Colonic mucosa (tissue), 4 donors: ENCODE measurements at regions not wholly inside any gene's neighbourhood (a gene's known extent, or its start where the extent isn't known, plus 50 kb on each side); places are given as distances from the start of the nearest gene placed in this dataset.

Source experiments
- DNase-seq: peaks from one replicate; pipeline ENCODE4 v3.0.0-alpha.2; 2020
- H3K27ac ChIP-seq: fragments of 200-600 bp; one replicate; pipeline ENCODE4 v1.8.0; 2021
- H3K27me3 ChIP-seq: fragments of 200-600 bp; one replicate; pipeline ENCODE4 v1.8.0; 2021
- H3K36me3 ChIP-seq: fragments of 200-600 bp; one replicate; pipeline ENCODE4 v1.8.0; 2021
- H3K4me1 ChIP-seq: fragments of 200-600 bp; one replicate; pipeline ENCODE4 v1.8.0; 2021; ENCODE audit warnings: mild to moderate bottlenecking
- H3K4me3 ChIP-seq: fragments of 200-600 bp; one replicate; pipeline ENCODE4 v1.8.0; 2021
- H3K9ac ChIP-seq, 2 donors: one replicate each; pipeline ENCODE4 v1.7.0; 2013; ENCODE audit warnings: control low read depth in 2 of 2, low read depth in 2 of 2, low read length in 2 of 2
- H3K9me3 ChIP-seq: fragments of 200-600 bp; one replicate; pipeline ENCODE4 v1.8.0; 2021
- intact Hi-C: fragments of 100-400 bp; cut with DNase I; formaldehyde crosslinking; loops from one replicate; pipeline ENCODE4 v1.14.1; 2022
- TF ChIP-seq, protein P1 (sequence below): fragments of 200-600 bp; IDR thresholded peaks from one replicate; pipeline ENCODE4 v1.8.0; 2022; ENCODE audit warnings: antibody characterized with exemption, mild to moderate bottlenecking
- donor health status: healthy.
- donor health status: DM: no; HTN: no; CAD: no.
- donor health status: DM: no; HTN: no; CAD: no.

DNA sequence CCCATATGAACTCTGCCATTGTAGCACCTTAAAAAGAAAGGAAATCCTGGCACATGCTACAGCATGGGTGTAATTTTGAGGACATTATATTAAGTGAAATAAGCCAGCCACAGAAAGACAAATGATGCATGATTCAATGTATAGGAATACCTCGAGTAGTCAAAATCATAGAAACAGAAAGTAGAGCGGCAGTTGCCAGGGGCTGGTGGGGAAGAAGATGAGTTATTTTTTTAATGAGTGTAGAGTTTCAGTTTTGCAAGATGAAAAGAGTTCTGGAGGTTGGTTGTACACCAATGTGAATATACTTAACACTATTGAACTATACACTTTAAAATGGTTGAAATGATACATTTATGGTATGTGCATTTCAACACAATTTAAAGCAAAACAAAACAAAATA is 133.0 kb downstream of the ZDHHC21 start:
- TF ChIP-seq, protein P1, sequence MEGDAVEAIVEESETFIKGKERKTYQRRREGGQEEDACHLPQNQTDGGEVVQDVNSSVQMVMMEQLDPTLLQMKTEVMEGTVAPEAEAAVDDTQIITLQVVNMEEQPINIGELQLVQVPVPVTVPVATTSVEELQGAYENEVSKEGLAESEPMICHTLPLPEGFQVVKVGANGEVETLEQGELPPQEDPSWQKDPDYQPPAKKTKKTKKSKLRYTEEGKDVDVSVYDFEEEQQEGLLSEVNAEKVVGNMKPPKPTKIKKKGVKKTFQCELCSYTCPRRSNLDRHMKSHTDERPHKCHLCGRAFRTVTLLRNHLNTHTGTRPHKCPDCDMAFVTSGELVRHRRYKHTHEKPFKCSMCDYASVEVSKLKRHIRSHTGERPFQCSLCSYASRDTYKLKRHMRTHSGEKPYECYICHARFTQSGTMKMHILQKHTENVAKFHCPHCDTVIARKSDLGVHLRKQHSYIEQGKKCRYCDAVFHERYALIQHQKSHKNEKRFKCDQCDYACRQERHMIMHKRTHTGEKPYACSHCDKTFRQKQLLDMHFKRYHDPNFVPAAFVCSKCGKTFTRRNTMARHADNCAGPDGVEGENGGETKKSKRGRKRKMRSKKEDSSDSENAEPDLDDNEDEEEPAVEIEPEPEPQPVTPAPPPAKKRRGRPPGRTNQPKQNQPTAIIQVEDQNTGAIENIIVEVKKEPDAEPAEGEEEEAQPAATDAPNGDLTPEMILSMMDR: no peak
- DNase-seq: no peak
- Histone ChIP-seq H3K27me3 (no peaks in the 10 kb centered on the region), H3K9ac (no peak overlapping the region), H3K27ac (no peak overlapping the region), H3K4me1 (no peaks in the 10 kb centered on the region), H3K4me3 (no peak overlapping the region), H3K36me3 (no peaks in the 10 kb centered on the region), H3K9me3 (no peaks in the 10 kb centered on the region)
- intact Hi-C loops: no loop called here

DNA sequence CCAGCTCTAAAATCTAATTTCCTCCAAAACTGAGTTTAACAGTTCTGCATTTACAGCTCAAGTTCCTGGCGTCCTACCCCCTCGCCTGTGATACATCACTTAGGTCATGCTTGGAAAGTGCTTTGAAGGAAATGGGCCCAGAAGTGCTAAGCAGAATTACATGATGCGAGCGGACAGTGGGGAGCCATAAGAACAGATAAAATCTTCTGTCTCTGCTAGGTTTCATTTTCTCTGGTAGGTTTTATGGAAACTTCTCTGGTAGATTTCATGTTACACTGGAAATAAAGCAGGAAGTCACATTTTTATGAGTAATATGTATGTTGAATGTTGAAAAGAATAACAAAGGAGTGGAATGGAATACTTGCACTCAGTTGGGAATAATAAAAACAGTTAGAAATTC is 138.3 kb downstream of the ZDHHC21 start:
- H3K9ac ChIP-seq: no peak overlapping the region
- no peak for DNase-seq
- H3K9me3 ChIP-seq: no peaks in the 10 kb centered on the region
- TF ChIP-seq, protein P1: no peak
- no peaks in the 10 kb centered on the region for H3K27me3 ChIP-seq
- no peak overlapping the region for H3K27ac ChIP-seq
- no peak overlapping the region for H3K4me3 ChIP-seq
- no peaks in the 10 kb centered on the region for H3K4me1 ChIP-seq
- no peaks in the 10 kb centered on the region for H3K36me3 ChIP-seq
- intact Hi-C loops: no loop called here

DNA sequence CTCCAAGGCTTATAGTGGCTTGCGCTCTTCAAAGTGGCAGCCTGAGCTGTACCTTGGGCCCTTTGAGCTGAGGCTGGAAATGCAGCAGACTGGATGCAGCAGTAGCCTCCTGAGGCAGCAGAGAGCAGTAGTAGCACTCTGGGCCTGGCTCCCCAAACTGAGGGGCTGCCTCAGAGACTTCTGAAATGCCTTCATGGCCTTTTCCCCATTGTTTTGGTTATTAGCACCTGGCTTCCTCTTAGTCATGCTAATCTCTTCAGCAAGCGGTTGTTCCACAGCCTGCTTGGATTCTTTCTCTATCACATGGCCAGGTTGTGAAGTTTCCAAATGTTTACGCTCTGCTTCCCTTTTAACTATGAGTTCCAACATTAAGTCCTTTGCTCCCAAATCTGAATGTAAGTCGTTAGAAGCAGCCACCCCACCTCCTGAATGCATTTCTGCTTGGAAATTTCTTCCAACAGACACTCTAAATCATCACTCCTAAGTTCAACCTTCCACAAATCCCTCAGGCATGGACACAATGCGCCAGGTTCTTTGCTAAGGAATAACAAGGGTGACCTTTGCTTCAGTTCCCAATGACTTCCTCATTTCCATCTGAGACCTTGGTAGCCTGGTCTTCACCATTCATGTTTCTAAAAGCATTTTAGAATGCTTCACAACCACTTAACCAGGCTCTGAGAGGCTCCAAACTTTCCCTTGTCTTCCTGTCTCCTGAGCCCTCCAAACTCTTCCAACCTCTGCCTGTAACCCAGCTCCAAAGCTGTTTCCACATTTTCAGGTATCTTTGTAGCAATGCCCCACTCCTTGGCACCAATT is 145.8 kb downstream of the ZDHHC21 start:
- intact Hi-C loops: no loop called here
- no peaks in the 10 kb centered on the region for H3K4me1 ChIP-seq
- no peak overlapping the region for H3K27ac ChIP-seq
- H3K4me3 ChIP-seq: no peak overlapping the region
- no peaks in the 10 kb centered on the region for H3K27me3 ChIP-seq
- H3K9ac ChIP-seq: no peak overlapping the region
- no peaks in the 10 kb centered on the region for H3K36me3 ChIP-seq
- TF ChIP-seq, protein P1: no peak
- no peaks in the 10 kb centered on the region for H3K9me3 ChIP-seq
- DNase-seq: no peak

DNA sequence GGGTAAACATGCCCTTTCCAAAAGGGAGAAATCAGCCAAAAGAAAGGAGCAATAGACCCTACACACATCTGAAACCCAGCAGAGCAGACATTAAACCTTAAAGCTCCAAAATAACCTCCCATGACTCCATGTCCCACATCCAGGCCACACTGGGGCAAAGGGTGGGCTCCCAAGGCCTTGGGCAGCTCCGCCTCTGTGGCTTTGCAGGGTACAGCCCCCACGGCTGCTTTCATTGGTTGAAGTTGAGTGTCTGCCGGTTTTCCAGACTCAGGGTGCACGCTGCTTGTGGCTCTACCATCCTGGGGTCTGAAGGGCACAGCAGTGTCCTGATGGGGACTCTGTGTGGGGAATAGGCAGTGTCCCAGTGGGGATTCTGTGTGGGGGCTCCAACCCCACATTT is 146.5 kb downstream of the ZDHHC21 start:
- no peaks in the 10 kb centered on the region for H3K36me3 ChIP-seq
- H3K9ac ChIP-seq: no peak overlapping the region
- no peak for DNase-seq
- H3K27me3 ChIP-seq: no peaks in the 10 kb centered on the region
- H3K4me3 ChIP-seq: no peak overlapping the region
- no peaks in the 10 kb centered on the region for H3K4me1 ChIP-seq
- TF ChIP-seq, protein P1: no peak
- H3K27ac ChIP-seq: no peak overlapping the region
- H3K9me3 ChIP-seq: no peaks in the 10 kb centered on the region
- intact Hi-C loops: no loop called here

DNA sequence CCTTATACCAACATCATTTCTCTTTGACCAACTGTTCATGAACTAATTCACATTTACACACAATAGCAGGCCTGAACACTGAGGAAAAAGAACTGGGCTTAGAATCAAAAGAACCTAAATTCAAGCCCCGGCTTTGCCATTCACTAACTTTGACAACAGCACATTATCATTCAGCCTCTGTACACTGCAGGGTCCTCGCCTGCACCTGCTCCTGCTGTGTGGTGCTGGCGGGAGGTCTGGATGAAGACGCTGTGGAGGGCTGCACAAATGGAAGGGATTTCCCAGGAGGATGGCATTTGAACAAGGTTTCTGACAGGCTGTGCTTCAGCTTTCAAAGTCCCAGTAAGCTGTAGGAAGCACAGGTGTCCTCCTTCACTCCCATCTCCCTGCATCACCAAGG is 151.2 kb downstream of the ZDHHC21 start:
- H3K27me3 ChIP-seq: no peaks in the 10 kb centered on the region
- intact Hi-C loops: no loop called here
- TF ChIP-seq, protein P1: no peak

More for the DNA sequence above, 151.2 kb downstream of the ZDHHC21 start:
- H3K36me3 ChIP-seq: no peaks in the 10 kb centered on the region
- no peak overlapping the region for H3K27ac ChIP-seq
- H3K4me1 ChIP-seq: no peaks in the 10 kb centered on the region
- no peak for DNase-seq
- no peaks in the 10 kb centered on the region for H3K9me3 ChIP-seq
- H3K4me3 ChIP-seq: no peak overlapping the region
- no peak overlapping the region for H3K9ac ChIP-seq
